GM23338 (cell line): ENCODE measurements at regions not wholly inside any gene's neighbourhood (a gene's known extent, or its start where the extent isn't known, plus 50 kb on each side); places are given as distances from the start of the nearest gene placed in this dataset.

Experiments used
- ATAC-seq: fragments of 200-7000 bp; cut with Tn5 transposase; 3 replicates; pipeline ENCODE4 v1.9.1; 2020
- DNase-seq: peaks from one replicate; pipeline ENCODE4 v3.0.0-alpha.2; 2015; ENCODE audit warnings: low spot score
- H2AFZ ChIP-seq: fragments of 200-600 bp; sonication (generic); 2 replicates; pipeline ENCODE4 v1.8.0; 2016; ENCODE audit warnings: antibody characterized with exemption, mild to moderate bottlenecking, moderate library complexity
- H3F3A ChIP-seq: fragments of 200-600 bp; sonication (generic); replicated peaks from 2 replicates; pipeline ENCODE4 v1.8.0; 2017; ENCODE audit warnings: antibody characterized with exemption, mixed run types, low read depth
- H3K27ac ChIP-seq: fragments of 200-600 bp; sonication (generic); 2 replicates; pipeline ENCODE4 v1.6.1; 2016; ENCODE audit warnings: low read depth
- H3K27me3 ChIP-seq: fragments of 200-600 bp; sonication (generic); 2 replicates; pipeline ENCODE4 v1.8.0; 2016; ENCODE audit warnings: mild to moderate bottlenecking, mixed run types, moderate library complexity; ENCODE audit not compliant: insufficient read depth
- H3K36me3 ChIP-seq: fragments of 200-600 bp; sonication (generic); 2 replicates; pipeline ENCODE4 v1.8.0; 2016; ENCODE audit warnings: mild to moderate bottlenecking; ENCODE audit not compliant: insufficient read depth
- H3K4me1 ChIP-seq: fragments of 200-600 bp; sonication (generic); 2 replicates; pipeline ENCODE4 v1.8.0; 2016; ENCODE audit warnings: mild to moderate bottlenecking, moderate library complexity; ENCODE audit not compliant: insufficient read depth
- H3K4me2 ChIP-seq: fragments of 200-600 bp; sonication (generic); 2 replicates; pipeline ENCODE4 v1.7.1; 2017; ENCODE audit warnings: mixed run types
- H3K4me3 ChIP-seq: fragments of 200-600 bp; sonication (generic); 2 replicates; pipeline ENCODE4 v1.6.1; 2016; ENCODE audit warnings: mixed run types
- H3K79me2 ChIP-seq: fragments of 200-600 bp; sonication (generic); replicated peaks from 2 replicates; pipeline ENCODE4 v1.8.0; 2017; ENCODE audit warnings: mild to moderate bottlenecking; ENCODE audit not compliant: insufficient read depth
- H3K9me2 ChIP-seq: fragments of 200-600 bp; sonication (generic); 2 replicates; pipeline ENCODE4 v1.8.0; 2017; ENCODE audit not compliant: insufficient read depth
- H4K20me1 ChIP-seq: fragments of 200-600 bp; sonication (generic); replicated peaks from 2 replicates; pipeline ENCODE4 v1.8.0; 2017; ENCODE audit warnings: mild to moderate bottlenecking; ENCODE audit not compliant: insufficient read depth
- H3K27ac Mint-ChIP-seq: 2 replicates; pipeline ENCODE4 v1.8.0; 2020; ENCODE audit warnings: inconsistent platforms, mild to moderate bottlenecking, moderate library complexity, mixed read lengths
- H3K27me3 Mint-ChIP-seq: 3 replicates; pipeline ENCODE4 v1.8.0; 2022; ENCODE audit warnings: low read depth, mild to moderate bottlenecking, moderate library complexity, mixed read lengths, inconsistent platforms; ENCODE audit not compliant: insufficient read depth, poor library complexity
- H3K36me3 Mint-ChIP-seq: 3 replicates; pipeline ENCODE4 v1.8.0; 2021; ENCODE audit warnings: low read depth, mild to moderate bottlenecking, inconsistent platforms, moderate library complexity, mixed read lengths
- H3K4me1 Mint-ChIP-seq: 3 replicates; pipeline ENCODE4 v1.8.0; 2020; ENCODE audit warnings: mild to moderate bottlenecking, inconsistent platforms, mixed read lengths
- H3K4me3 Mint-ChIP-seq: 3 replicates; pipeline ENCODE4 v1.8.0; 2021; ENCODE audit warnings: moderate library complexity, mild to moderate bottlenecking, inconsistent platforms, mixed read lengths
- H3K9me3 Mint-ChIP-seq: 3 replicates; pipeline ENCODE4 v1.8.0; 2020; ENCODE audit warnings: moderate library complexity, mild to moderate bottlenecking, inconsistent platforms, mixed read lengths
- POLR2AphosphoS5 ChIP-seq: IDR thresholded peaks from 2 replicates; pipeline ENCODE4 v1.6.1; 2016; ENCODE audit warnings: antibody characterized with exemption, low read depth
- REST ChIP-seq: IDR thresholded peaks from one replicate; pipeline ENCODE4 v1.6.1; 2018; ENCODE audit warnings: antibody characterized with exemption; ENCODE audit not compliant: unreplicated experiment
- STAT1 ChIP-seq: IDR thresholded peaks from one replicate; pipeline ENCODE4 v1.6.1; 2016; ENCODE audit warnings: antibody characterized with exemption; ENCODE audit not compliant: unreplicated experiment
- ZNF114 ChIP-seq: fragments of 250-450 bp; sonication (Bioruptor Pico); IDR thresholded peaks from 2 replicates; pipeline ENCODE4 v1.5.0; 2020; ENCODE audit warnings: mild to moderate bottlenecking, moderate library complexity
- ZNF331 ChIP-seq: fragments of 250-450 bp; sonication (Bioruptor Pico); IDR thresholded peaks from 2 replicates; pipeline ENCODE4 v1.5.0; 2020; ENCODE audit warnings: low read depth, mild to moderate bottlenecking, moderate library complexity
- ZNF462 ChIP-seq: fragments of 250-450 bp; sonication (Bioruptor Pico); IDR thresholded peaks from 2 replicates; pipeline ENCODE4 v1.5.0; 2020; ENCODE audit warnings: mild to moderate bottlenecking, moderate library complexity
- TF ChIP-seq, protein P1 (sequence below): IDR thresholded peaks from 2 replicates; pipeline ENCODE4 v1.6.1; 2016; ENCODE audit warnings: antibody characterized with exemption

DNA sequence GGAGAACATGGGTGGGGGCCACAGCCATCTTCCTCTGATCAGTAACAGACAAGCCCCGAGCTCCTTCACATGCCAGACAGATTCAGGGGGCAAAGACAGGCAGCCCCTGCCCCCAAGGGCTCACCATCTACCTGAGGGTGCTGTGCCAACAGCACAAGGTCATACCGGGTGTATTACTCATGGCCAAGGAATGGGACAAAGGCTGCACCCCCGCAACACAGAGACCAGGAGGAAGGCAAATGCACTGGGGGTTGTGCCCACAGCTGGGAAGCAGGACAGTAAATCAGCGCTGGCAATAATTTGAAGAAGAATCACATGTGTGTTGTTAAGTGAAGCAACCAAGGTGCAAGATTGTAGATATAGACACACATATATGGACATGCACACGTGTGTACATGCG is 137.1 kb downstream of the C16orf95 start (continued):
- TF ChIP-seq ZNF462 (CRISPR knock-in tag), result no peak
- TF ChIP-seq, protein P1, sequence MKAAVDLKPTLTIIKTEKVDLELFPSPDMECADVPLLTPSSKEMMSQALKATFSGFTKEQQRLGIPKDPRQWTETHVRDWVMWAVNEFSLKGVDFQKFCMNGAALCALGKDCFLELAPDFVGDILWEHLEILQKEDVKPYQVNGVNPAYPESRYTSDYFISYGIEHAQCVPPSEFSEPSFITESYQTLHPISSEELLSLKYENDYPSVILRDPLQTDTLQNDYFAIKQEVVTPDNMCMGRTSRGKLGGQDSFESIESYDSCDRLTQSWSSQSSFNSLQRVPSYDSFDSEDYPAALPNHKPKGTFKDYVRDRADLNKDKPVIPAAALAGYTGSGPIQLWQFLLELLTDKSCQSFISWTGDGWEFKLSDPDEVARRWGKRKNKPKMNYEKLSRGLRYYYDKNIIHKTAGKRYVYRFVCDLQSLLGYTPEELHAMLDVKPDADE, result no peak
- no peak for TF ChIP-seq POLR2AphosphoS5
- no peak for TF ChIP-seq REST

DNA sequence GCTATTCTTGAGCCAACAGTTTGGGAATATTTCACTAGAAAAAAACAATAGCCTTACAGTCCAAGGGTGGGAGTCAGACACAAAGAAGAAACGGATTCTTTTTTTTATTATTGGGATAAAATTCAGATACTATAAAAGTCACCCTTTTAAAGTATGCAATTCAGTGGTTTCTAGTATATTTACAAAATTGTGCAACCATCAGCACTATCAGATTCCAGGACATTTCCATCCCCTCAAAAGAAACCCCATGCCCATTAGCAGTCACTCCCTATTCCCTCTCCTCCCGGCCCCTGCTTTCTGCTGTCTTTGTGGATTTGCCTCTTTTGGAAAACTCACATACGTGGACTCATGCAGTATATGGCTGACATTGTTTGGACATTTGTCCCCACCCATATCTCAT is 134.4 kb downstream of the C16orf95 start:
- Histone ChIP-seq H3K4me1 (peaks cover 8% of the 10 kb centered on the region; the same call in 1 of the 2 replicates), H2AFZ (no peak overlapping the region), H3K36me3 (no peaks in the 10 kb centered on the region), H3K4me3 (no peak overlapping the region), H4K20me1 (no peaks in the 10 kb centered on the region), H3K27ac (no peak overlapping the region), H3K4me2 (no peak overlapping the region), H3K79me2 (no peaks in the 10 kb centered on the region), H3K27me3 (no peaks in the 10 kb centered on the region), H3K9me2 (no peaks in the 10 kb centered on the region), H3F3A (peaks cover 7% of the 10 kb centered on the region)
- Mint-ChIP-seq H3K27ac (no peak overlapping the region), H3K4me1 (peaks cover 28% of the 10 kb centered on the region), H3K9me3 (peaks cover 18% of the 10 kb centered on the region), H3K4me3 (no peak overlapping the region), H3K27me3 (peaks cover 23% of the 10 kb centered on the region), H3K36me3 (peaks cover 7% of the 10 kb centered on the region; the same call in 2 of the 3 replicates)
- ATAC-seq (no peak), DNase-seq (no peak)
- TF ChIP-seq ZNF114 (no peak), ZNF331 (CRISPR knock-in tag) (no peak), STAT1 (no peak)
